Calu3 (cell line): ENCODE measurements at regions not wholly inside any gene's neighbourhood (a gene's known extent, or its start where the extent isn't known, plus 50 kb on each side); places are given as distances from the start of the nearest gene placed in this dataset.

Source experiments
- BruUV-seq: library from RNA; stranded (reverse); fragments of 400-500 nt; replicated peaks from 2 replicates; lab custom pipeline; 2021; lab: Mats Ljungman, UMichigan
- CTCF ChIA-PET: fragments of 300-600 bp; sonication (Branson Sonifier 250); formaldehyde crosslinking; loops from one replicate; lab custom pipeline; 2022; ENCODE audit warnings: antibody characterized with exemption; lab: Charles Lee
- DNase-seq: peaks from one replicate; pipeline ENCODE4 v3.0.0; 2022
- H3K27ac Mint-ChIP-seq: one replicate; pipeline ENCODE4 v1.8.0; 2022; ENCODE audit warnings: mixed read lengths; ENCODE audit not compliant: unreplicated experiment
- H3K27me3 Mint-ChIP-seq: one replicate; pipeline ENCODE4 v1.8.0; 2022; ENCODE audit warnings: mixed read lengths; ENCODE audit not compliant: unreplicated experiment
- H3K36me3 Mint-ChIP-seq: one replicate; pipeline ENCODE4 v1.8.0; 2022; ENCODE audit warnings: mild to moderate bottlenecking, moderate library complexity, mixed read lengths; ENCODE audit not compliant: insufficient read depth, unreplicated experiment
- H3K4me1 Mint-ChIP-seq: one replicate; pipeline ENCODE4 v1.8.0; 2022; ENCODE audit warnings: mild to moderate bottlenecking, low read depth, mixed read lengths; ENCODE audit not compliant: unreplicated experiment
- H3K4me3 Mint-ChIP-seq: one replicate; pipeline ENCODE4 v1.8.0; 2022; ENCODE audit warnings: mild to moderate bottlenecking, low read depth, moderate library complexity, mixed read lengths; ENCODE audit not compliant: unreplicated experiment
- H3K9me3 Mint-ChIP-seq: one replicate; pipeline ENCODE4 v1.8.0; 2022; ENCODE audit warnings: low read depth, mixed read lengths; ENCODE audit not compliant: unreplicated experiment
- CTCF ChIP-seq: fragments of 200-600 bp; IDR thresholded peaks from one replicate; pipeline ENCODE4 v1.8.0; 2022; ENCODE audit warnings: antibody characterized with exemption; ENCODE audit not compliant: unreplicated experiment
- intact Hi-C: fragments of 100-400 bp; cut with micrococcal nuclease; formaldehyde crosslinking; loops from one replicate; pipeline ENCODE4 v1.10.0; 2022; ENCODE audit not compliant: unreplicated experiment

- CTCF ChIA-PET = no interaction called here
- no peaks in the 10 kb centered on the region for H3K4me1 Mint-ChIP-seq
- H3K4me3 Mint-ChIP-seq = no peak overlapping the region
- H3K27ac Mint-ChIP-seq = no peak overlapping the region
- no peaks in the 10 kb centered on the region for H3K36me3 Mint-ChIP-seq
- TF ChIP-seq CTCF = no peak
- no peaks in the 10 kb centered on the region for H3K27me3 Mint-ChIP-seq
- DNase-seq = no peak
- H3K9me3 Mint-ChIP-seq = peaks cover 10% of the 10 kb centered on the region
- no TSS peak for BruUV-seq
- intact Hi-C loops = no loop called here
Observed at GRCh38 chr6:23245572-23245971, 676.2 kb downstream of the HDGFL1 start.

- no peak for DNase-seq
- CTCF ChIA-PET = interaction anchor here (0.7 kb wide), 1 partner anchor 167 kb away, joined by 3 read pairs; no protein-coding TSS in a partner anchor
- intact Hi-C loops = no loop called here
- Mint-ChIP-seq H3K27me3 (no peaks in the 10 kb centered on the region), H3K9me3 (peaks cover 7% of the 10 kb centered on the region), H3K4me1 (no peaks in the 10 kb centered on the region), H3K4me3 (no peak overlapping the region), H3K27ac (no peak overlapping the region), H3K36me3 (no peaks in the 10 kb centered on the region)
- no peak for TF ChIP-seq CTCF
- BruUV-seq = no TSS peak
Observed at GRCh38 chr6:23246896-23247295, 677.5 kb downstream of the HDGFL1 start.

DNA sequence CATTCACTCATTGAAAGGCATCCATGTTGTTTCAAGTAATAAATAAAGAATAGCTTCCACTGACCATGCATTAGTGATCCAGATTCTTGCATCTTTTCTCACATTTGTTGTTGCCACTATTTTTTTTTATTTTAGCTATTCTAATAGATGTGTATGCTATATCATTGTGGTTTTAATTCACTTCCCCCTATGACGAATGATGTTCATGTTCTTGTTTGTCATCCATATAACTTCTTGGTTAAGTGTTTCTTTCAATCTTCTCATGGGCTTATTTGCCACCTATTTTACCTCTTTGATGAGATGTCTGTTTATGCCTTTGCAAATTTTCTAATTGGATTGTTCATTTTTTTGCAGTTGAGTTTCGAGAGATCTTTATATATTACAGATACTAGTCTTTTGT, 681.2 kb downstream of the HDGFL1 start:
- CTCF ChIA-PET = interaction anchor here (0.5 kb wide), 1 partner anchor 101 kb away, joined by 3 read pairs; no protein-coding TSS in a partner anchor
- intact Hi-C loops = no loop called here
- no peaks in the 10 kb centered on the region for H3K36me3 Mint-ChIP-seq
- no peak overlapping the region for H3K4me3 Mint-ChIP-seq
- peaks cover 8% of the 10 kb centered on the region for H3K9me3 Mint-ChIP-seq
- no peaks in the 10 kb centered on the region for H3K4me1 Mint-ChIP-seq
- DNase-seq = no peak
- no peaks in the 10 kb centered on the region for H3K27me3 Mint-ChIP-seq
- TF ChIP-seq CTCF = no peak
- no peak overlapping the region for H3K27ac Mint-ChIP-seq
- no TSS peak for BruUV-seq

GRCh38 chr6:23262864-23263263, 693.5 kb downstream of the HDGFL1 start:
- H3K27me3 Mint-ChIP-seq = no peaks in the 10 kb centered on the region
- no peaks in the 10 kb centered on the region for H3K4me1 Mint-ChIP-seq
- H3K27ac Mint-ChIP-seq = no peak overlapping the region
- DNase-seq = no peak
- intact Hi-C loops = no loop called here
- no peak overlapping the region for H3K4me3 Mint-ChIP-seq
- H3K9me3 Mint-ChIP-seq = peaks cover 30% of the 10 kb centered on the region
- no peaks in the 10 kb centered on the region for H3K36me3 Mint-ChIP-seq
- TF ChIP-seq CTCF = no peak
- no TSS peak for BruUV-seq
- CTCF ChIA-PET = no interaction called here
